HEK293T (cell line): ENCODE measurements at regions not wholly inside any gene's neighbourhood (a gene's known extent, or its start where the extent isn't known, plus 50 kb on each side); places are given as distances from the start of the nearest gene placed in this dataset.

Experiments
- CTBP1 ChIP-seq: fragments of 450-650 bp; IDR thresholded peaks from 2 replicates; pipeline ENCODE4 v1.6.1; 2016; ENCODE audit warnings: borderline replicate concordance
- ELF4 ChIP-seq: fragments of 450-650 bp; IDR thresholded peaks from 2 replicates; pipeline ENCODE4 v1.6.1; 2017; ENCODE audit warnings: antibody characterized with exemption
- FOXM1 ChIP-seq: fragments of 450-650 bp; IDR thresholded peaks from 2 replicates; pipeline ENCODE4 v1.6.1; 2017; ENCODE audit warnings: mild to moderate bottlenecking, borderline replicate concordance
- NFRKB ChIP-seq: fragments of 450-650 bp; IDR thresholded peaks from 2 replicates; pipeline ENCODE4 v1.6.1; 2016; ENCODE audit warnings: mild to moderate bottlenecking, moderate library complexity
- PKNOX1 ChIP-seq: fragments of 450-650 bp; IDR thresholded peaks from 2 replicates; pipeline ENCODE4 v1.6.1; 2016
- SP1 ChIP-seq: fragments of 450-650 bp; IDR thresholded peaks from 2 replicates; pipeline ENCODE4 v1.6.1; 2017
- TARDBP ChIP-seq: fragments of 450-650 bp; IDR thresholded peaks from 2 replicates; pipeline ENCODE4 v1.6.1; 2016

GRCh38 chr10:51012073-51012472, 62.2 kb upstream of the PRKG1 start:
- TF ChIP-seq PKNOX1 (no peak), TARDBP (no peak), FOXM1 (no peak), SP1 (no peak), ELF4 (no peak), CTBP1 (no peak), NFRKB (no peak)
